NOMO-1 (cell line): ENCODE measurements at regions not wholly inside any gene's neighbourhood (a gene's known extent, or its start where the extent isn't known, plus 50 kb on each side); places are given as distances from the start of the nearest gene placed in this dataset.
"Not testable (repeated sequence)": the region's sequence is repeated elsewhere in the genome, so short reads cannot be mapped to it uniquely, and the experiment has no call there.

Experiments
- DNase-seq, 2 experiments: peaks; one replicate each; lab custom pipeline; 2025; ENCODE audit not compliant: unreplicated experiment in 2 of 2; lab: John Stamatoyannopoulos, UW

- no peak for DNase-seq
Observed at GRCh38 chr7:13115157-13115772, 427.8 kb downstream of the ARL4A start.

GRCh38 chr7:13115855-13116254 is 428.4 kb downstream of the ARL4A start:
- no peak for DNase-seq

DNA sequence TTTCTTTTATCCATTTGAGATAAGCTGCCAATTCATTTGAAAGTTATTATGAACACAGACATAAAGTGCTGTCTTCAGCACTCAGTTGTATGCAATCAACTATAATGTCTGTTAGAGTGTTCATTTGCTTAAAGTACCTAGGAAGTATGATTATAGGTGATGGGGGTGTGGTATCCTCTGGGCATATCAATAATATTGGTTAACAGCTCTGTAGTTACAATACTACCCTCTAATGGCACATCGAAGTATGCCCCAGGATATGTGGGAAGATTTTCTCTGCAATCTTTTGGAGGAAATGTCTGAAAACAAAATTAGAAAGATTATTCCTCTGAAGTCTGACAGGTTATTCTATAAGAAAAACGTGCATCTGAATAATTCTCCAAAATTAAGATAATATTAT is 429.7 kb downstream of the ARL4A start:
- DNase-seq = no peak

GRCh38 chr7:13117592-13117991 is 430.2 kb downstream of the ARL4A start:
- no peak for DNase-seq

GRCh38 chr7:13124629-13125028 is 437.2 kb downstream of the ARL4A start:
- not testable (repeated sequence) for DNase-seq

DNA sequence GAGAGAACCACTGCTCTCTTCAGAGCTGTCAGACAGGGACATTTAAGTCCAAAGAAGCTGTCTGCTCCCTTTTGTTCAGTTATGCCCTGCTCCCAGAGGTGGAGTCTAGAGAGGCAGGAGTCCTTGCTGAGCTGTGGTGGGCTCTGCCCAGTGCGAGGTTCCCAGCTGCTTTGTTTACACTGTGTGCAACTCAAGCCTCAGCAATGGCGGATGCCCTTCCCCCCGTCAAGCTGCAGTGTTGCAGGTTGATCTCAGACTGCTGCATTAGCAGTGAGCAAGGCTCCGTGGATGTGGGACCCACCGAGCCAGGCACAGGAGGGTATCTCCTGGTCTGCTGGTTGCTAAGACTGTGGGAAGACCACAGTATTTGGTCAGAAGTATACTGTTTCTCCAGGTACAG is 438.9 kb downstream of the ARL4A start:
- no peak for DNase-seq

DNA sequence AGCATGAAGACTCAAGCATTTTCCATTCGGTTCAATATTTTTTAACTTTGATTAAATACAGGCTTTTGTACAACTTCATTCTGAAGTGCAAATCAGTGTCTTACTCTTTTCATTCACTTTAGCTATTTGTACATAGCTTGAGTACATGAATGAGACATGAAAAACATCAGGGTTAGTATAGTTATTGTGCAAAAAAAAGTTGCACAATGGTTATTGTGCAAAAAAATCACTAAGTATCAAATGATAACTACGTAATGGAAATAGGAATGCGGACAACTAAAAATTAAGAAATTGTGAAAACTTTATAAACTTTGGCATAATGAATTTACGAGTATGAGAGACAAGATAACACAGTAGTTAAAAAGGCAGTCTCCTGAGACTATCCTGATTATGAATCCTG is 442.9 kb downstream of the ARL4A start:
- DNase-seq = no peak

- not testable (repeated sequence) for DNase-seq
Observed at GRCh38 chr7:13130906-13131305, 443.5 kb downstream of the ARL4A start.

DNA sequence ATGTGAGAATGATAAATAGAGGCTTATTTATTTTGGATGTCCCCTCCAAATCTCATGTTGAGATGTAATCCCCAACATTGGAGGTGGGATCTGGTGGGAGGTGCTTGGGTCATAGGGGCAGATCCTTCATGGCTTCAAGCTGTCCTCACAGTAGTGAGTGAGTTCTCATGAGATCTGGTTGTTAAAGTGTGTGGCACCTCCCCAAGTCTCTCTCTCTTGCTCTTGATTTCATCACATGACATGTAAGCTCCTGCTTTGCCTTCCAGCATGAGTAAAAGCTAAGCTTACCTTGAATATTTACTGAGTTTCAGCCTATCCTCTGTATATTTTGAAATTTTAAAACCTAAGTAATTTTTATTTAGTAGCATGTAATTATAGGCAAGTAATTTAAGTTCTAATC is 444.9 kb downstream of the ARL4A start:
- no peak for DNase-seq

DNA sequence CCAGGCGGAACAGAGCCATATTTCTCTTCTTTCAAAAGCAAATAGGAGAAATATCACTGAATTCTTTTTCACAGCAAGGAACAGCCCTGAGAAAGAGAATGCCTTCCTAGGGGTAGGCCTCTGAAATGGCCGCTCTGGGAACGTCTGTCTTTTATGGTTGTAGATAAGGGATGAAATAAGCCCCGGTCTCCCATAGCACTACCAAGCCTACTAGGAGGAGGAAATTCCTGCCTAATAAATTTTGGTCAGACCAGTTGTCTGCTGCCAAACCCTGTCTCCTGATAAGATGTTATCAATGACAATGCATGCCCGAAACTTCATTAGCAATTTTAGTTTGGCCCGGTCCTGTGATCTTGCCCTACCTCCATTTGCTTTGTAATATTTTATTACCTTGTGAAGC is 448.9 kb downstream of the ARL4A start:
- DNase-seq = not testable (repeated sequence)

- peak in 1 of 2 experiments; percentile 2 for DNase-seq
Observed at GRCh38 chr7:13139436-13139835, 452.0 kb downstream of the ARL4A start.

DNA sequence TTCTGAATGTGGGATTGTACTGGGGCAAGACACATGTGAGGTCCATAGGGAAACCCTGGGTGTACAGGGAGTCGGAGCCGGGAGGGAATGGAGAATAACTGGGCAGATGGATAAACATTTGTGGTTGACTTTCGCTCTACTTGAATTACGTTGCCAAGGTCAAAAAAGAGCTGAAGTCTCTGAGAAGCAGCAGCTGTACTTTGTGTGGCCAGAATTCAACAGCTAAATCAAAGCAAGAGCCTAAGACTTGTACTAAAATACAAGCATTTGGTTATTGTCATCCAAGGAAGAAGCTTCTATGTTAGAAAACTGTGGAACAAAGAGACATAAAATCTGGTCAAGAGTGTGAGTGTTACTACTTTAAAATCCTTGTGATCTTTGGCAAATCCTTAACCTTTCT is 457.2 kb downstream of the ARL4A start:
- no peak for DNase-seq

GRCh38 chr7:13148548-13148947 is 461.1 kb downstream of the ARL4A start:
- no peak for DNase-seq

GRCh38 chr7:13151978-13152377 is 464.5 kb downstream of the ARL4A start:
- DNase-seq = no peak

GRCh38 chr7:13152755-13153154 is 465.3 kb downstream of the ARL4A start:
- DNase-seq = no peak

- DNase-seq = no peak
Observed at GRCh38 chr7:13153266-13153665, 465.8 kb downstream of the ARL4A start.

GRCh38 chr7:13153742-13154141 is 466.3 kb downstream of the ARL4A start:
- DNase-seq = no peak

- no peak for DNase-seq
Observed at GRCh38 chr7:13155188-13155587, 467.8 kb downstream of the ARL4A start.

GRCh38 chr7:13159003-13159402 is 471.6 kb downstream of the ARL4A start:
- no peak for DNase-seq

- peak in 1 of 2 experiments; percentile 5 for DNase-seq
Observed at GRCh38 chr7:13159467-13160184, 472.2 kb downstream of the ARL4A start.

DNA sequence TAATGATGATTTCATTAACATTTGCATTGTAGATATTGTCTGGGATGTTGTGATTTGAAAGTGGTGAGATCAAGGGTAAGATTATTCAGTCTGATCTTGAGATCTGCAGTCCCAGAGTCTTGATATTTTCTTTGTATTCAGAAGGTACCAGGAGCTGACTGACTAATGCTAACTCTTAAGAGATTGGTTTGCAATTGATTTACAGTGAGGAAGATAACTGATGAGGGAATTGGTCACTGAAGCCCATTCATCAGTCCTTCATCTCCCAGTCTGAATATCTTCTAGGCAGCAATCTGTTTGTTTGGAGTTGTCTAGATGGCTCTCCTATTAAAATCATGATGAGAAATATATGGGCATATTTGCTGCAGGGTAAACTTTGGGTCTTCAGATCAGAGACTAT is 473.7 kb downstream of the ARL4A start:
- no peak for DNase-seq

- no peak for DNase-seq
Observed at GRCh38 chr7:13165854-13166253, 478.4 kb downstream of the ARL4A start.

DNA sequence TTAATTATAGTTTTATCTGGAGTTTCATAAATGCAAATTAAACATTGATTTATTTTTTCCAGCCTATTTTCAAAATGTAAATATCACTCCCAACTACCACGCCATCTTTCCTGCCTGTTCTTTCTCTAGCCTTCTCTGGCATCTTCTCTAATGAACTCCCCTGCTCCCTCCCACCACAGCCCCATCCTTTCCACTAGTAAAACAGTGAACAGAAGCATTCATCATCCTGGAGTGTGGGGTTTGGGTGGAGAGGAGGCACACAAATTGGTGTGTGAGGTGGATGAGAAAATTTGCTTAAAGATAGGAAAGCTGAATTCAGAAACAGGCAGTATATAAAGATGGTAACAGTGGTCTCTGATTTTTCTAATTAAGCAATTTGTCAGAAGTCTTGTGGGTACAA is 479.4 kb downstream of the ARL4A start:
- DNase-seq = no peak
